HEK293T (cell line): ENCODE measurements at regions not wholly inside any gene's neighbourhood (a gene's known extent, or its start where the extent isn't known, plus 50 kb on each side); places are given as distances from the start of the nearest gene placed in this dataset.

Source experiments
- ARNT ChIP-seq: fragments of 450-650 bp; IDR thresholded peaks from 2 replicates; pipeline ENCODE4 v1.6.1; 2017; ENCODE audit warnings: mild to moderate bottlenecking
- BHLHE40 ChIP-seq: fragments of 450-650 bp; IDR thresholded peaks from 2 replicates; pipeline ENCODE4 v1.6.1; 2016; ENCODE audit warnings: mild to moderate bottlenecking, moderate library complexity, borderline replicate concordance
- FOXM1 ChIP-seq: fragments of 450-650 bp; IDR thresholded peaks from 2 replicates; pipeline ENCODE4 v1.6.1; 2017; ENCODE audit warnings: mild to moderate bottlenecking, borderline replicate concordance
- L3MBTL2 ChIP-seq: fragments of 450-650 bp; conservative IDR thresholded peaks from 2 replicates; pipeline ENCODE4 v1.6.1; 2016; ENCODE audit warnings: mild to moderate bottlenecking
- NFRKB ChIP-seq: fragments of 450-650 bp; IDR thresholded peaks from 2 replicates; pipeline ENCODE4 v1.6.1; 2016; ENCODE audit warnings: mild to moderate bottlenecking, moderate library complexity
- PKNOX1 ChIP-seq: fragments of 450-650 bp; IDR thresholded peaks from 2 replicates; pipeline ENCODE4 v1.6.1; 2016
- SP1 ChIP-seq: fragments of 450-650 bp; IDR thresholded peaks from 2 replicates; pipeline ENCODE4 v1.6.1; 2017
- SUZ12 ChIP-seq: fragments of 450-650 bp; IDR thresholded peaks from 2 replicates; pipeline ENCODE4 v1.6.1; 2016; ENCODE audit warnings: mild to moderate bottlenecking
- TARDBP ChIP-seq: fragments of 450-650 bp; IDR thresholded peaks from 2 replicates; pipeline ENCODE4 v1.6.1; 2016

DNA sequence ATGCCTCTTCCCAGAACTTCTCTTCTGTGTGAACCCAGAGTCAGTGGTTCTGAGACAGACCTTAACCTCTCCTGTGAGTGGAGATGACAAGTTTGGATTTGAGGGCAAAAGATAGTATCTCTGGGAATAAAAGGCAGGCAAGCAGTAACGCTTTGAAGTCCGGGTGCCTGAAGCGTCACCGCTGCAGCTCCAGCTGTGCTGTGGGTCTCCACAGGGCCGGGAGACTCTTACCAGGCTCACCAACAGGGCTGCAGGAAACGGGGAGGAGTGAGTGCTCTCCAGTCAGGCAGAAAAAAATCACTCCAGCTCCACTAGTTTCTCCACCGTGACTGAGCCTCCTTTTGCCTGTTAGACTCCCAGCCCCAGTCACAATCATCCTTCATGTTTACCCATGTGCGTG lies 79.7 kb upstream of the MAP4K4 start:
- TF ChIP-seq SP1 (no peak), ARNT (no peak), SUZ12 (no peak), NFRKB (no peak), BHLHE40 (no peak), L3MBTL2 (no peak), TARDBP (no peak), PKNOX1 (no peak), FOXM1 (no peak)
